Kidney (tissue), 13 donors: ENCODE measurements at regions not wholly inside any gene's neighbourhood (a gene's known extent, or its start where the extent isn't known, plus 50 kb on each side); places are given as distances from the start of the nearest gene placed in this dataset.
A peak's percentile ranks its signal among the peaks of the same experiment; 100 is the strongest.
"Not testable (repeated sequence)": the region's sequence is repeated elsewhere in the genome, so short reads cannot be mapped to it uniquely, and the experiment has no call there.

Experiments
- DNase-seq, 5 donors: peaks; one replicate each; pipeline ENCODE4 v3.0.0-alpha.2; 2013 to 2020
- FAIRE-seq: peaks from 2 replicates; lab custom pipeline; 2012; peaks lifted over from hg19 to GRCh38; lab: Jason Lieb, UNC
- H3K27ac ChIP-seq, 2 donors: one replicate each; pipeline ENCODE4 v1.7.0; 2013; ENCODE audit warnings: low read depth in 2 of 2, low read length in 2 of 2, inconsistent platforms in 1 of 2
- H3K27me3 ChIP-seq: one replicate; pipeline ENCODE4 v1.7.1; 2013; ENCODE audit warnings: low read length, inconsistent platforms; ENCODE audit not compliant: control insufficient read depth, insufficient read depth
- H3K36me3 ChIP-seq, 3 donors: one replicate each; pipeline versions ENCODE4 v1.7.0 to v1.7.1; 2013; ENCODE audit warnings: low read length in 3 of 3, control low read depth in 1 of 3, inconsistent platforms in 1 of 3; ENCODE audit not compliant: insufficient read depth in 3 of 3, control insufficient read depth in 2 of 3
- H3K4me1 ChIP-seq, 3 donors: one replicate each; pipeline versions ENCODE4 v1.7.0 to v1.7.1; 2013; ENCODE audit warnings: low read length in 3 of 3, inconsistent platforms in 1 of 3, low read depth in 1 of 3; ENCODE audit not compliant: control insufficient read depth in 2 of 3, insufficient read depth in 2 of 3
- H3K4me3 ChIP-seq, 3 donors: one replicate each; pipeline versions ENCODE4 v1.7.0 to v1.8.1; 2013; ENCODE audit warnings: low read length in 3 of 3, control low read depth in 1 of 3, inconsistent platforms in 1 of 3
- H3K9ac ChIP-seq, 3 donors: one replicate each; pipeline versions ENCODE4 v1.7.0 to v1.7.1; 2013; ENCODE audit warnings: low read length in 3 of 3, control low read depth in 1 of 3, inconsistent platforms in 1 of 3
- H3K9me3 ChIP-seq, 3 donors: one replicate each; pipeline versions ENCODE4 v1.7.0 to v1.7.1; 2013; ENCODE audit warnings: low read length in 3 of 3, control low read depth in 1 of 3, inconsistent platforms in 1 of 3; ENCODE audit not compliant: control insufficient read depth in 2 of 3, insufficient read depth in 1 of 3
- intact Hi-C: fragments of 100-400 bp; cut with DNase I; formaldehyde crosslinking; loops from one replicate; pipeline ENCODE4 v1.11.1; 2022
- TF ChIP-seq, protein P1 (sequence below): IDR thresholded peaks from 3 replicates; pipeline ENCODE4 v1.5.1; 2012; ENCODE audit warnings: mild to moderate bottlenecking, moderate library complexity, borderline replicate concordance; ENCODE audit not compliant: insufficient read depth; ENCODE audit errors: extremely low read depth
- donor health status: control.
- donor health status: control.
- donor health status: control.
- donor health status: control.
- donor health status: control.
- donor health status: DM: yes; HTN: yes; CAD: no.
- donor health status: Normal renal cell carcinoma (clear cell type).

- Histone ChIP-seq H3K9ac (no peak overlapping the region), H3K9me3 (no peaks in the 10 kb centered on the region), H3K36me3 (no peaks in the 10 kb centered on the region), H3K27ac (no peak overlapping the region), H3K4me3 (no peak overlapping the region), H3K4me1 (no peaks in the 10 kb centered on the region), H3K27me3 (no peaks in the 10 kb centered on the region)
- intact Hi-C loops, result no loop called here
- FAIRE-seq (no peak), DNase-seq (peak in 1 of 5 donors; percentile 2)
- TF ChIP-seq, protein P1, sequence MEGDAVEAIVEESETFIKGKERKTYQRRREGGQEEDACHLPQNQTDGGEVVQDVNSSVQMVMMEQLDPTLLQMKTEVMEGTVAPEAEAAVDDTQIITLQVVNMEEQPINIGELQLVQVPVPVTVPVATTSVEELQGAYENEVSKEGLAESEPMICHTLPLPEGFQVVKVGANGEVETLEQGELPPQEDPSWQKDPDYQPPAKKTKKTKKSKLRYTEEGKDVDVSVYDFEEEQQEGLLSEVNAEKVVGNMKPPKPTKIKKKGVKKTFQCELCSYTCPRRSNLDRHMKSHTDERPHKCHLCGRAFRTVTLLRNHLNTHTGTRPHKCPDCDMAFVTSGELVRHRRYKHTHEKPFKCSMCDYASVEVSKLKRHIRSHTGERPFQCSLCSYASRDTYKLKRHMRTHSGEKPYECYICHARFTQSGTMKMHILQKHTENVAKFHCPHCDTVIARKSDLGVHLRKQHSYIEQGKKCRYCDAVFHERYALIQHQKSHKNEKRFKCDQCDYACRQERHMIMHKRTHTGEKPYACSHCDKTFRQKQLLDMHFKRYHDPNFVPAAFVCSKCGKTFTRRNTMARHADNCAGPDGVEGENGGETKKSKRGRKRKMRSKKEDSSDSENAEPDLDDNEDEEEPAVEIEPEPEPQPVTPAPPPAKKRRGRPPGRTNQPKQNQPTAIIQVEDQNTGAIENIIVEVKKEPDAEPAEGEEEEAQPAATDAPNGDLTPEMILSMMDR, result no peak
These were observed 193.3 kb upstream of the FAM47A start for GRCh38 chrX:34325460-34325859.

GRCh38 chrX:34320424-34320823, 188.3 kb upstream of the FAM47A start:
- intact Hi-C loops, H3K27me3 ChIP-seq, H3K4me3 ChIP-seq, H3K9me3 ChIP-seq, H3K27ac ChIP-seq, FAIRE-seq, H3K4me1 ChIP-seq, H3K36me3 ChIP-seq, DNase-seq, H3K9ac ChIP-seq: not testable (repeated sequence)

- Histone ChIP-seq H3K4me1 (no peaks in the 10 kb centered on the region), H3K4me3 (no peak overlapping the region), H3K27me3 (no peaks in the 10 kb centered on the region), H3K27ac (no peak overlapping the region), H3K9me3 (no peaks in the 10 kb centered on the region), H3K36me3 (no peaks in the 10 kb centered on the region), H3K9ac (no peak overlapping the region)
- peak; percentile 94 for FAIRE-seq
- intact Hi-C loops, result no loop called here
- peak in 4 of 5 donors; percentile 28 to 59 (median 50) for DNase-seq
- TF ChIP-seq, protein P1, result peak; percentile 37
These were observed 168.8 kb upstream of the FAM47A start for GRCh38 chrX:34300871-34301270.

GRCh38 chrX:34299451-34299967, 167.4 kb upstream of the FAM47A start:
- no peaks in the 10 kb centered on the region for H3K4me1 ChIP-seq
- no peak overlapping the region for H3K27ac ChIP-seq
- no peaks in the 10 kb centered on the region for H3K36me3 ChIP-seq
- TF ChIP-seq, protein P1, result no peak
- intact Hi-C loops, result no loop called here
- H3K27me3 ChIP-seq, result no peaks in the 10 kb centered on the region
- H3K4me3 ChIP-seq, result no peak overlapping the region
- DNase-seq (no peak), FAIRE-seq (no peak)
- H3K9ac ChIP-seq, result no peak overlapping the region
- no peaks in the 10 kb centered on the region for H3K9me3 ChIP-seq
